ENCODE measurements at regions not wholly inside any gene's neighbourhood (a gene's known extent, or its start where the extent isn't known, plus 50 kb on each side); places are given as distances from the start of the nearest gene placed in this dataset.

DNA sequence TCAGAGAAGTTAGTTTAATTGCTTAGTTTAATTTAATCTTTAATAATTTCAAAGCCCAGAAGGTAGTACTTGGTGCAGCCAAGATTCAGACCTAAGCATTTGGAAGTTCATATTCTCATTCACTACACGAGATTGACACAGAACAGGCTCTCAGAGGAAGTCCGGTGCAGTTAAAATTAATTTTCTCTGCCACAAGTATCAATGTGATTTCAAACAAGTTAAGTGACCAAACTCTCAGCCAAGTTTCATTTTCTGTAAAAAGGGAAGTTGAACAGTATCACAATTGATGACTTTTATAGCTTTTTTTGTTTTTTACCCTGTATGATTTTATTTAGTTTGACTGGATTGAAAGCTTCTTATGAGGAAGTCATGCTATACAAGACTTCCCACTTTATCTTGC lies 1494.9 kb upstream of the LRRTM3 start:
- DNase-seq = no peak

DNA sequence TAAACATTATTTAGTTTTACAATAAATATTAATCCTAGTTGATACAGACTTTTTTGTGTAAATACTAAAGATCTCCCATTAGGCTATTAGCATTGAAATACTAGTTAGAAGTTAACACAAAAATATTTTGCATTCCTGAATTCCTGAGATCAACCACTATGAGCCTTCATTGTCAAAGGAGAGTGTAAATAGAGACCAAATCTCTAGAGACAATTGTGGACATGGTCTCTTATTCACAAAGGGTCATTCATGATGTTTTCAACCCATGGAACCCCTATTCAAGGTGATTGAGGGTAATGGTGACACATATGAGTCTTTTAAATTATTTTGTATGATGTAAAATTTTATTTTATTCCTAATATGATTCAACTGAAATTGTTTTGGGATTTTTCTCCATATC lies 1454.8 kb upstream of the LRRTM3 start:
- DNase-seq = no peak

DNA sequence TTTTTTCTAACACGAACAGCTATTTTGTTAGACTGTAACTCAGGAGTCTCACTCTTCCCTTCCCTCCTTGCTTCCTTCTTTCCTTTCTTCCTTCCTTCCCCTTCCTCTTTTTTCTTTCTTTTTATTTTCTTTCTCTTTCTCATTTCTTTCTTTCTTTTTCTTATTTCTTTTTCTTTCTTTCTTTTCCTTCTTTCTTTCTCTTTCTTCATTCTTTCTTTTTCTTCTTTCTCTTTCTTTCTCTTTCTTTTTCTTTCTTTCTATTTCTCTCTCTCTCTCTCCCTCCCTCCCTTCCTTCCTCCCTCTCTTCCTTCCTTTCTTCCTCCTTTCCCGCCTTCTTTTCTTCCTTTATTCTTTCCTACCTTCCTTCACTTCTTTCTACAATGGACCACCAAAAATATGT lies 1443.0 kb upstream of the LRRTM3 start:
- no peak for DNase-seq

DNA sequence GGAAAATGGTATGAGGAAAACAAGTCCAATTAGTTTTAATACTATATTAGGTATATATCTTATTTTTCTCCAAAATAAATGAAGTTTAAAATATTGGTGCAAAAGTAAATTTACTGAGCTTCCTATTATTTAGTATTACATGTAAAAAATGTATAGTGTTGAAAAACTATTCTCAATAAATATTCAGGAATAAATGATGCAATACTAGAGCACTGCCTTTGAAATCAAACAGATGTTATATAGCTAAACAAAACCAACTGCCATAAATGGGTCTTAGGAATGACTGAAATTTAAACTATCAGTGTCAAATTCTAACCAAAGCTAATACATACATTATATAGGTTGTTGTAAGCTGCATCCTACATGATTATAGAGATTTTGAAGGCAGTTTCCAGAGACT lies 1434.0 kb upstream of the LRRTM3 start:
- DNase-seq = no peak

DNA sequence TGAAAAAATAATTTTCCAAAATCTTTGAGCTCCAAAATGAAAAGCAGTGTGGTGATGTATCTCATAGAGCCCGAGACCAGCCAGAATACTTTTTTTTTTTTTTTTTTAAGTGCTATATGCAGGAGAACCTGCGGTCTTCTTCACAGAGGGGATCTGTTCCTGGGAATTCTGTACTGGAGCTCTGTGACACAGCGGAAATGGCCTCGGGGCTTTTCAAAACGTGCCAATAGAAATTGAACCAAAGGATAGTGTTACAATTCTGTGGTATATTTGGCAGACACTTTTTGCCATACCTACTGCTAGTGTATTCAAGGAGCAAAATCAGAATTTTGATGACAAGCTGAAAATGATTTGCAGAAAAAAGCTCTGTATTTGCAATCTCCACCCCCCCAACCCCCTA lies 1429.3 kb upstream of the LRRTM3 start:
- no peak for DNase-seq

DNA sequence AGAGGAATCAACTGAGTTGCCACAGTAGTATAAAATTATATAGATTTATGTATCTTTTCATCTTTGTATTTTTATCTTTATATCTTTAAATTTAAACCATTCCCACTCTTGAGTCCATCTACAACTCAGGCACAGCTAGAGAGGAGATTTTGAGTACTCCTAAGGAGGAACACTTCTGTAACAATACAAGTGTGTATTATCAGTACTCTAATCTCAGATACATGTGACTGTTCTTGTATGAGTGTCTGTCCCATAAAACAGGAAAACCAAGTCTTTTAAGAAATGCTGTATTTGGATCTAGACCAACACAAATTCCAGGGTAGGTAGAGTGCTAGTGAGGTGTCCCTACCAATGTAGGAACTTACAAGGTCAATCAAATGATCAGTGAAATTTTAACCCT lies 1428.0 kb upstream of the LRRTM3 start:
- no peak for DNase-seq

DNA sequence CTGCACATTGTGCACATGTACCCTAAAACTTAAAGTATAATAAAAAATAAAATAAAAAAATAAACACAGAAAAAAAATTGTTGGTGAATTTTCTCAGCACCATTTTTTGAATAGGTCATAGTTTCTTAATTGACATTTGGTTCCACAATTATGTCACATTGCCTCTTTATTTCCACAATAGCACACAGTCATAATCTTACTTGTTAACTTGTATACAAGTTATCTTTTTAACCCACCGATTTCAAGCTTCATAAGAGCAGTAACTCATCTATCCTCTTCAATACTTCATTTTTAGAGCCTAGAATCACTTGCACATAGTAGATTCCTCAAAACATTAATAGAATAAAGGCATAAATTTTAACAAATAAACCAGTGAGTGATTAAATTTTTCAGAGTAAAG lies 1425.1 kb upstream of the LRRTM3 start:
- no peak for DNase-seq

DNA sequence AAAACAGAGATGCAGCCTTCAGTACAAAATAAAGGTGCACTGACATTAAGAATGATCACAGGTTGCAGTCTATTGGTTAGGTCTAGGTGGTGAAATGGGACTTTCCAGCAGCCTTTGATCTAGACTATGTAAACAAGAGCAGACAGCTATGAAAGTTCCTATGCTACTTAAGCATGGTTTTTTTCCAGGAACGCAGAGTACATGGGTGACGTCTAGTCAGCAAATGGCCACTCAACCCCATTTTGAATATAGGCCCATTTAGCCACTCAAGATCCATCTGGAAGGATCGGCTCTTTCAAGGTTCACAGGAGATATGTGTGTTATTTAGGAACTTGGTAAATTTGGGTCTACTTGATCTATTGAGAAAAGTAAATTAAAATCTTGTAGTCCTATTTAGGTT lies 1424.6 kb upstream of the LRRTM3 start:
- no peak for DNase-seq

DNA sequence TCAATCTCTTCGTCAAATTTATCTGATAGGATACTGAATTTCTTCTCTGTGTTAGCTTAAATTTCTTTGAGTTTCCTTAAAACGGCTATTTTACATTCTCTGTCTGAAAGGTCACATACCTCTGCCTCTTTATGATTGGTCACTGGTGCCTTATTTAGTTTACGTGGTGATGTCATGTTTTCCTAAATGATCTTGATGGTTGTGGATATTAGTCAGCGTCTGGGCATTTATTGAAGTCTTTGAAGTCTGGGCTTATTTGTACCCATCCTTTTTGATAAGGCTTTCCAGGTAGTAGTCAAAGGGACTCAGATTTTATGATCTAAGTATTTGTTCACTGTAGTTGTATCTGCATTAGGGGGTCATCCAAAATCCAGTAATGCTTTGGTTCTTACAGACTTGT lies 1407.5 kb upstream of the LRRTM3 start:
- DNase-seq = no peak

DNA sequence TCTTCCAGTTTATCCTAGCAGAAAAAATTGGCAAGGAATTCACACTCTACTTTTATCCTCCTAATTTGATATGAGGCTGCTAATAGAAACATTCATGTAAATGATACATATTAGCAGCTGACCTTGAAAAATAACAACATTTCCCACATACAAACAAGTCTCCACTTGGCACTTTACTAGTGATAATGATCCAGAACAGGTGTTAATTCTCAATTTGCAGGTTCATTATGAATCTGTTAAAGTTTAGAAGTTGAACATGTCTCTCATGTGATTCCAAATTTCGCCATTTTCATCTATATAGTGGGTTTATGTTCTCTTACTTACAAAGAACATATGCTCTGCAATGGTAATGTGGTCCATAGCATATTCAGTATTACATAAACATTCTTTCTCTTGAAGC lies 1396.8 kb upstream of the LRRTM3 start:
- no peak for DNase-seq

DNA sequence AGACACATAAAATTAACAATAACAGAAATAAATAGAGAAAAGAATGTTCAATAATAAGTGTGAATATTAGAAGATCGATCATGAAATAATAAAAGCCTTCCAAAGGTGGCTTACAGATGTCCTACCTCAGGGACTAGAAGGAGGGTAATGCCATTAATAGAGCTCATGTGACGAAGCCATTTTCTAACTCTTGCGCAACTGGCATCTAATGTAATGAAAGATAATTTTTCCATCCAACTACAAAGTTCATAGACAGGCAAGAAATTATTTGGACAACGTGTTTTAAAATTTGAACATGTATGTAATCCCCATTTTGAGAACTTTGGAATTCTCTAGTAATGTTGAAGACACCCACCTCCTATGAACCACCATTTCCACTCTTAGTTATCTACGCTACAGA lies 1394.3 kb upstream of the LRRTM3 start:
- no peak for DNase-seq

DNA sequence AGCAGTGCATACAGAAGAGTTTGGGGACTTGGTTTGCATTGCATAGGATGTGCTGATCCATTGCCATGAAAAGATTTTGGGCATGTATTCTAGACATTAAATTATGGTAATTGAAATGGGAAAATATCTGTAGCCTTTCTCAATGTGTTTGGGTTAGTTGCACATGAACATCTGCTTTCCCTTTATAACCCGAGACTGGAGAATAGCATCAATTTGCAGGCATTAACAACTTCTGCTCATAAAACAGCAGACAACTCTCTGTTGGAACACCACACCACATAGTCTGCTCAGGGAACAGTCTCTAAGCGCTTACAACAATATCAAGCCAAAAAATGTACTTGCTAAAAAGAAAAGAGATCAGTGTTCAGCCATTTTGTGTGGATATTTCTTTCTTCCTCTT lies 1391.1 kb upstream of the LRRTM3 start:
- DNase-seq = no peak

DNA sequence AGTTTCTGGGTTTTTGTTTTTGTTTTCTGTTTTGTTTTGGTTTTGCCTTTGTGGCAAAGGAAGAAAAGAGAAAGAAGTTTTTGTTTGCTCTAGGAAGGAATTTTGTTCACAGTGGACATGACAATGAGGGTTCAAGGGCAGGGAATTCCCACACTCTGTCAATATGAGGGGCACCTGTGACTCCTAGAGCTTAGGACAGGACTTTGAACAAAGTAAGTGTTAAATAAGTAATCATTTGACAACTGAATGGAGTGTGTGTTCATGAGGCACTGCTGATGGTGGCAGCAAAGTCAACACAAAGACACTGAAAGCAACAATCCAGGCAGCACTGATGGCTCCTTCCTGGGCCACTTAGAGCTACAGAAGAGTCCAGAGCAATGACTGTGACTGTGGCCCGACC lies 1381.1 kb upstream of the LRRTM3 start:
- DNase-seq = no peak

DNA sequence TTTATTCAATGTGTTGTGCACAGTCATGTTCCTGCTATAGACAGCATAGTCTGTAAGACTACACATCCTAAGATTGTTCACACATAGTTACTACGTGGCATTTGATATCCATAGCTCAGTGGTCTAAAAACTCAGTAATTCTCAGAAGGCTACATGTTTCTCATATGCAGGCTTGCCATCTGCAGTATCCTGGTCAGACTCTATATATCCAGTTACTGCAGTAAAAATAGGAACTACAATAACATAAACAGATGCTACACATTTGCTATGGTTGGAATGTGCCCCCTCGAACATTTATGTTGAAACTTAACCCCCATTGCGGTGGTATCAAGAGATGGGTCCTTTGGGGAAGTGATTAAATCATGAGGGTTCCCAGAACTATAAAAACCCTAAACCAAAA lies 1377.8 kb upstream of the LRRTM3 start:
- no peak for DNase-seq

DNA sequence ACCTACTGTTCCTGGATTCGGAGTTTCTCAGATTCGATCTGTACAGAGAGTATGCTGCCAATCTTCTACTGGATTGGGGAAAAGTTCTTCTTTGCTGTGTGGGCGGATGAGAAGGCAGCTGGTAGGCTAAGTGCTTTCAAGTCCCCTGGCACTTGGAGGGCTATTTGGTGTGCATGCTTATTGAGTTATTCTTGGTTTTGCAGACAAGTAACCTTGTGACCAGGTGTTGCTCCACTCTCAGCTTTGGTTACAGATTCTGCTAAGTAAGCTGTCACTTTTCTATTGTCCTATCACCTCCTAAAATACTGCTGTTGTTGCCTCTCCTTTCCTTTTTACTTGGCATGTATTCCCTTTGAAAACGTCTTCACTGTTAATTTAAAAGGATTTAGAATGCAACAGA lies 1375.1 kb upstream of the LRRTM3 start:
- no peak for DNase-seq

DNA sequence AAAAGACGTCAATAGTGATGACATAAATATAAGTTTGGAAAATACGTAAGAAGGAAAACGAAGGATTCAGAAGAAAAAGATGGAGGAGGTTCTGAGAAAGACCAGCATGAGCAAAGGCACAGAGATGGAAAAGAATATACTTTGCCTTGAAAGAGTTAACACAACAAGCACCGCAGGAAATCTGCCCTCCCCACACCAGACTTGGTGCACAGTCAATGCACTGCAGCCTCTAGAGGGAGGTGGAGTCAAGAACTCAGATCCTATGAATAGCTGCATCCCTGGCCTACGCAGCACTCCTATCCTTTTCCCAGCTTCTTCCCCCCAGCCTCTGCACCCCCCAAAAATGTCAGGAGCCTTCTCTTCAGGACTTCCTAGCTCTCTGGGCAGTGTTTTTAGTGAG lies 1370.6 kb upstream of the LRRTM3 start:
- DNase-seq = no peak

DNA sequence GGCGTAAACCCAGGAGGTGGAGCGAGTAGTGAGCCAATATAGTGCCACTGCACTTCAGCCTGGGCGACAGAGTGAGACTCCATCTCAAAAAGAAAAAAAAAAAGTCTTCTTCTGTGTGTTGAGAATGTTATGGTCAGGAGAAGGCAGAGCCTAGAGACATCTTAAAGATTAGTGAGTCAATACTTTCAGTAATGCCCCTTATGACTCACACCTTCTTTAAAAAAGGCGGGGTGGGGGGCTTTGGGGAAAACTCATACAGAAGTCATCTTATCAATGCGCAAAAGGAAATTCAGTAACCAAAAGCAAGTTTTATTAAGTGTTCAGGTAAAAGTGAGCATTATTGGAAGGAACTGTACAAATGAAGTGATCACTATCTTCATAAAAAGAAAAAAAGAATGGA lies 1369.8 kb upstream of the LRRTM3 start:
- no peak for DNase-seq

DNA sequence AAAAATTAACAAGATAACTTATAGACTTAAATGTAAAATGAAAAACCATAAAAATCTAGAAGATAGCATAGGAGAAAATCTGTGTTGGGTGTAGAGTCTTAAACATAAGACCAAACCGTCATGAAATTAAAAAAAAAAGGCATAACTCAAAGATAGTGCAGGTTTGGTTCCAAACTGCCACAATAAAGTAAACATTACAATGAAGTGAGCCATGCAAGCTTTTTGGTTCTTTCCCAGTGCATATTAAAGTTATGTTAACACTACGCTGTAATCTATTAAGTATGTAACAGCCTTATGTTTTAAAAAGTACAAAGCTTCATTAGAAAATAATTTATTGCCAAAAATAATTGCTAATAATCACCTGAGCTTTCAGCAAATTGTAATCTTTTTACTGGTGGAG lies 1366.5 kb upstream of the LRRTM3 start:
- DNase-seq = no peak

DNA sequence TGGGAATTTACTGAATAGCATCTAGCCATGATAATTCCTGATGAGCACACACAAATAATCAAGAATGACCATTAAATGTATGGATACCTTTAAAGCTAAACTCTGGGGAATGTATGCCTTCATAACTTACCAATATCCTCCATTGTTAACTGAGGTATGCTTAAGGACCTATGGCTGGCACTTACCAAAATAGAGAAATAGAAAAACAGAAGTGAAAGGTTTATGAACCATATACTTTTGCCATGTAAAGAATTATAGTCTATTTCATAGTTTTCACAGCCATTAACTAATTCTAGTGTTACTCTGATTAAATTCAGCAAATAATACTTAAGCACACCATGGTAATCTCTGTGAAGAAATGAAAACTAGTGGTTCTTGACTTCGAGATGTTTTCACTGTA lies 1360.6 kb upstream of the LRRTM3 start:
- DNase-seq = no peak

DNA sequence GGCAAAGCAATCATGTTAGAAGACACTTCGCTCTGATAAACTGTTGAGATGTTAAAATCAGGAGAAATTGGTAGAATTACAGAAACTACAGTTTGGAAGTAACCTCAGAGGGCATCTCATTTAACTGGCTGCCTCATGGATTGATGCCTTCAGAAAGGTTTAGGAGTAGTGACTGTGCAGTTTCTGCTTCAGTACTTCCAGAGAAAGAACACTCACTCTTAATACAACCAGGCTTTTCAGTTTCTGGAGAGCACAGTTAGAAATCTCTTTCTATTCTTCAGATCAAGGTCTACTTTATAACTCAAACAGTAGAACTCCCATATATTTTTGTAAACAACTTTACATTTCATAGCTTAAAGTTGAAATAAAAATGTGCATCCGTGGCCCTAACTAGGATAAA lies 1358.9 kb upstream of the LRRTM3 start:
- no peak for DNase-seq

DNA sequence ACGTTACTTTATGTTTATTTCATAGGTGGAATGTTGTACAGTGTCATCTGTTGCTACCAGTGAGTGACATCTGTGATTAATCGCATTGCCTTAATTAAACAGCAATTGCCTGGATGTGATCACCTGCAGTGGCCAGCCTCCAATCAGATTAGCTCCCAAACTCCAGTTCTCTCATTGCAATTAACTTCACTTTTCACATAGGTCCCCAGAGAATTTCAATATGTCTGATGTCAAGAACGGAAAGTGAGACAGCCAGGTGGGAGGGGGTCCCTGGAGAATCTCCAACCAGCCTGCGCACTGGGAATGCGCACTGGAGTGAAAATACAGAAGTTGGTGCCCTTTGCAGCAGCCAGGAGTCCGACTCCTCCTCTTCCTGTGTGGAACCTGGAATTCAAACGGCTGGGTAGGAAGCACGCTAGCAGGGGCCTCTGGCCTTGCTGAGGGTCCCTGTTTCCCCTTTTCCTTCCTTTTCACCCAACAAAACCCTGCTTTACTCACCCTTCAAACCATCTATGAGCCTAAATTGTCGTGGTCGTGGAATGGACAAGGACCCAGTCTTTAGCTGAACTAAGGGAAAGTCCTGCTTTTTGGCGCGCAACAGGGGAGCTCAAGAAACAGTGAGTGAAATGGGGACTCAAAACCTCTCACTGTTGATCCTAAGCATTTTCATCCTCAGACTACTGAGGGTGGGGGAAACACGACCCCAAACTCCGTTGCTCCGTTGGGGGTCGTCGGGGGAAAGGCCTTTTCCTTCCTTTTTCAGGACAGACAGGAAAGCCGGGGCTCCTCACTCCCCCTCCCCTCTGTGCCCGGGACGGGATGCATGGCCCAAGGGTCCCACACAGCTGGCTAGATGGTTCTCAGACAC lies 1355.5 kb upstream of the LRRTM3 start:
- DNase-seq = no peak

DNA sequence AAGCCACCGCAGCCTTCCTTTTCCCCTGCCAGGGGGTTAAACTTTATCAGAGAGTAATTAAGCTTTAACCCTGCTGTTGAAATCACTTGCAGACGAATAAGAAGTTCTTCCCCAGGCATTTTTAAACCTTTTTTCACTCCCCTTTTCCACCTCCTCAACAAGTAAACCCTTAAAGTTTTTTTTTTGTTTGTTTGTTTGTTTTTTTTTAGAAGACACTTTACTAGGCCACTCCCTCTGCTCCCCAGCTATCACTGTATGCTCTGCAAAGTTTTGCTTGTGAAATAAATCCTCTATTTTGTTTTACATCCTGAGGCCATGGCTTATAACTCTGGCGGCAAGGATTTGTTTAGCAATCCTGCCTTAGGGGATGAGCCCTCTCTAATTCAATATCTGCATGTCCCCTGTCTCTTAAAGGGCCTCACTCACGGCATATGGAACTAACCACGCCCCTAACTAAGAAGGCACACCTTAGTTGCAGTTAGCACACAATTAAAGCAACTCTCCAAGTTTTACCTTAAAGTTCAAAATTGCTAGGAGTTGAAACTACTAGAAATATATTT lies 1354.7 kb upstream of the LRRTM3 start:
- no peak for DNase-seq

DNA sequence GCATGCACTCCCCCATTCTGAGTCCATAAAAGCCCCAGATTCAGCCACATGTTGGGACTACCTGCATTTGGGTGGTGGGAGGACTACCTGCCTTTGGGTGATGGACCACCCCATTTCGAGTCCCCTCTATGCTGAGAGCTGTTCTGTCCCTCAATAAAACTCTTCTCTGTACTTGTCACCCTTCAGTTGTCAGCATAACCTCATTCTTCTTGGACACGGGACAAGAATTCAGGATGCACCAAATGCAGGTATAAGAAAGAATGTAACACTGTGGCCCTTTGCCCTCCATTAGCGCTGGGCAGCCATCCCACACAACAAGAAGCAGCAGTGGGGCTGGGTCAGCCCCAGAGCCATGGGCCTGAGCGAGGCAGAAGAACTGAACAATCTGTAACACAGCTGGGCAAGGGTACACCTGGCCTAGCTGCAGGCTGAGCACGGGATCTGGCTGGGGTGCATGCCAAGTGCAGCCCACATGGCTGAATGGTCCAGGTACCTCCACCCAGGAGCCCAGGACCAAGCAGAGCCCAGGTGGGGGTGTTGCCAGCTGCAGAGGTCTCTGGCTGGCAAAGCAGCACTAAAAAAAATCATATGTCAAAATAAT lies 1344.3 kb upstream of the LRRTM3 start:
- DNase-seq = no peak

DNA sequence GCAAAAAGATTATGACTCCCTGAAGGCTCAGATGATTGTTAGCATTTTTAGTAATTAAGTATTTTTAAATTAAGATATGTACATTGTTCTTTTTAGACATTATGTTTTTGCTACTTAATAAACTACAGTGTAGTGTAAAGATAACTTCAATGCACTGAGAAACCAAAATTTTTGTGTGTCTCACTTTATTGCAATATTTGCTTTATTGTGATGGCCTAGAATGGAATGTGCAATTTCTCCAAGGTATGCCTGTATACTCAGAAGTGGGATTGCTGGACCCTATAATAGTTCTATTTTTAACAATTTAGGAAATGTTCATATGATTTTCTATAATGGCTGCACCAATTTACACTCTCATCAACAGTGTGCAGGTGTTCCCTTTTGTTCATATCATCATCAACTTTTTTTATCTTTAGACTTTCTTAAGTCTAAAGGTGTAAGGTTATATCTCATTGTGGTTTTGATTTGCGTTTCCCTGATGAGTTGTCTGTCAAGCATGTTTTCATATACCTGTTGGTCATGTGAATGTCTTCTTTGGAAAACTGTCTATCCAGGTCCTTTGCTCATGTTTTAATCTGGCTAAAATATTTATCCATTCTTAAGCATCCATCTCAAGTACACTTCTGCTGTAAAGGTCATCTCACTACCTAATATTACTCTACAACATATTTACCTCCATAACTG lies 1323.5 kb upstream of the LRRTM3 start:
- no peak for DNase-seq

Measured in NK-92 treated with Interleukin-12 subunit alpha and Interleukin-12 subunit beta, amount 100 ng/mL, for 24 hours (cell line).